ENCODE measurements at regions not wholly inside any gene's neighbourhood (a gene's known extent, or its start where the extent isn't known, plus 50 kb on each side); places are given as distances from the start of the nearest gene placed in this dataset.

DNA sequence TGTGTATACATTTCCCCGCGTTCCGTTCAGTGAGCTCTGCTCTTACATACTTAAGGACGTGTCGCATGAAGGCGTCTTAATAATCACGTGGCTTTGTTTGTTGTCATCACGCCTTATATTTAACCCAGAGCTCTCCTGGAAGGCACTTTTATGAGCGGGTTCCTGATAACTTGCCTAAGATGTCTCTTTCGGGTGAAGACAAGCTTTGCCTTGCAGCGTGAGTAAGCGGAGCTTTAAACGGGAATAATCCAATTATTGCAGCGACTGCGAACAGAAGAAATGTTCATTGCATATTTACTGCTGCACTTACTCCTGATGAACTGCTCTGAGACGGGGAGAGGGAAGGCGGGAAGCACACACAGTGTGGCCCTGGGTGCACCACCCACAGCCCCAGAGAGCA, 1128.2 kb downstream of the BRD1 start:
- H3K36me3 ChIP-seq (ENCODE audit: control insufficient read depth in 1 of 2, insufficient read depth in 2 of 2, low read length in 2 of 2), result no peaks in the 10 kb centered on the region
- no peaks in the 10 kb centered on the region for H3K4me1 ChIP-seq (ENCODE audit: control insufficient read depth in 1 of 2, insufficient read depth in 2 of 2, low read length in 2 of 2)
- H3K9ac ChIP-seq (ENCODE audit: low read depth in 1 of 2, low read length in 2 of 2), result no peak overlapping the region
- H3K27me3 ChIP-seq (ENCODE audit: control insufficient read depth in 1 of 2, insufficient read depth in 2 of 2, low read length in 2 of 2), result no peaks in the 10 kb centered on the region
- H3K4me3 ChIP-seq (ENCODE audit: low read depth in 1 of 2, low read length in 2 of 2), result no peak overlapping the region
- H3K9me3 ChIP-seq (ENCODE audit: control insufficient read depth in 1 of 2, low read length in 2 of 2), result no peaks in the 10 kb centered on the region
- no peak overlapping the region for H3K27ac ChIP-seq (ENCODE audit: low read depth, low read length)

DNA sequence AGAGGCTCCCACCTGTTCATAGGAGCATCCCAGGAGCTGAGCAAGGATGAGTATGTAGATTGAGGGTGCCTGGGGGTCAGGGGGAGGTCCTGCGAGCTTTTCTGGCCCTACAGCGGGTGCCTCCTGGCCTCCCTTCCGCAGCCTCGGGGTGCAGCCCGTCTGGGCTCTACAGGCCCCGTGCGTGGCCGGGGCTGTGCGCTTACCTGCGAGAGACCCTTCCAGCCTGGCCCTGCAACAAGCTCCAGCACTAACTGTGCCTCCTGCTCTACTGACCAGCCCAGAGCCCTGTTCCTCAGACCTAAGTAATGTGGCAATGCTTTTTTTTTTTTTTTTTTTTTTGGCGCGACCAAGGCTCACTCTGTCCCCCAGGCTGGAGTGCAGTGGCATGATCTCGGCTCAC, 1129.1 kb downstream of the BRD1 start:
- H3K27me3 ChIP-seq (ENCODE audit: control insufficient read depth in 1 of 2, insufficient read depth in 2 of 2, low read length in 2 of 2), result no peaks in the 10 kb centered on the region
- H3K4me1 ChIP-seq (ENCODE audit: control insufficient read depth in 1 of 2, insufficient read depth in 2 of 2, low read length in 2 of 2), result no peaks in the 10 kb centered on the region
- no peaks in the 10 kb centered on the region for H3K36me3 ChIP-seq (ENCODE audit: control insufficient read depth in 1 of 2, insufficient read depth in 2 of 2, low read length in 2 of 2)
- H3K9ac ChIP-seq (ENCODE audit: low read depth in 1 of 2, low read length in 2 of 2), result no peak overlapping the region
- H3K27ac ChIP-seq (ENCODE audit: low read depth, low read length), result no peak overlapping the region
- H3K4me3 ChIP-seq (ENCODE audit: low read depth in 1 of 2, low read length in 2 of 2), result no peak overlapping the region
- no peaks in the 10 kb centered on the region for H3K9me3 ChIP-seq (ENCODE audit: control insufficient read depth in 1 of 2, low read length in 2 of 2)

DNA sequence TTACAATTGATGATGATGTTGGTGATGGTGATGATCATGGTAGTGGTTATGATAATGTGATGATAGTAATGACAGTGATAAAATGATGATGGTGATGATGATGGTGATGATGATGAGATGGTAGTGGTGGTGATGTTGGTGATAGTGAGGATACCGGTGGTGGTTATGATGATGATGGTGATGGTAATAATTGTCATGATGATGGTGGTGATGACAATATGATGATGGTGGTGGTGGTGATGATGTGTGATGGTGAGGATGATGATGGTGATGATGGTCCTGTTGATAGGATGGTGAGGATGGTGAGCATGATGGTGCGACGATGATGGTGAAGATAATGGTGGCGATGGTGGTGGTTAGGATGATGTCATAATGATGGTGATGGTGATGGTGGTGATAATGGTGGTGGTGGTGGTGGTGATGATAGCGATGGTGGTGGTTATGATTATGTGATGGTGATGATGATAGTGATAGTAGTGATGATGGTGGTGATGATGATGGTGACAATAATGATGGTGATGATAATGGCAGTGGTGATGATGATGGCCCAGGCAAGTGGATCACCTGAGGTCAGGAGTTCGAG, 1129.9 kb downstream of the BRD1 start:
- Histone ChIP-seq H3K4me3 (ENCODE audit: low read depth in 1 of 2, low read length in 2 of 2) (no peak overlapping the region), H3K27me3 (ENCODE audit: control insufficient read depth in 1 of 2, insufficient read depth in 2 of 2, low read length in 2 of 2) (no peaks in the 10 kb centered on the region), H3K4me1 (ENCODE audit: control insufficient read depth in 1 of 2, insufficient read depth in 2 of 2, low read length in 2 of 2) (no peaks in the 10 kb centered on the region), H3K9ac (ENCODE audit: low read depth in 1 of 2, low read length in 2 of 2) (no peak overlapping the region), H3K9me3 (ENCODE audit: control insufficient read depth in 1 of 2, low read length in 2 of 2) (no peaks in the 10 kb centered on the region), H3K27ac (ENCODE audit: low read depth, low read length) (no peak overlapping the region), H3K36me3 (ENCODE audit: control insufficient read depth in 1 of 2, insufficient read depth in 2 of 2, low read length in 2 of 2) (no peaks in the 10 kb centered on the region)

DNA sequence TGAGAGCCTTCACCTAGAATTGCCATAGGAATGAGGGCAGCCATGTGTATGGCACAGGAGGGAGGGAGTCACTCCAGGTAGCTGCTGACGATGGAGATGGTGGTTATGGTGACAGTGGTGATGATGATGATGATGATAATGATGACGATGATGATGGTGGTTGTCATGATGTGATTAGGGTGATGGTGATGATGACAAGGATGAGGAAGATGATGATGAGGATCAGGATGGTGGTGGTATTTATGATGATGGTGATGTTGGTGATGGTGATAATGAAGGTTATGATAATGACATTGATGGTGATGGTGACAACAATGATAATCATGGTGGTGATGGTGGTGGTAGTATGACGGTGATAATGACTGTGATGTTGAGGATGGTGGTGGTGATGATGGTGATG, 1130.5 kb downstream of the BRD1 start:
- Histone ChIP-seq H3K27me3 (ENCODE audit: control insufficient read depth in 1 of 2, insufficient read depth in 2 of 2, low read length in 2 of 2) (no peaks in the 10 kb centered on the region), H3K4me1 (ENCODE audit: control insufficient read depth in 1 of 2, insufficient read depth in 2 of 2, low read length in 2 of 2) (no peaks in the 10 kb centered on the region), H3K9me3 (ENCODE audit: control insufficient read depth in 1 of 2, low read length in 2 of 2) (no peaks in the 10 kb centered on the region), H3K36me3 (ENCODE audit: control insufficient read depth in 1 of 2, insufficient read depth in 2 of 2, low read length in 2 of 2) (no peaks in the 10 kb centered on the region), H3K4me3 (ENCODE audit: low read depth in 1 of 2, low read length in 2 of 2) (no peak overlapping the region), H3K9ac (ENCODE audit: low read depth in 1 of 2, low read length in 2 of 2) (no peak overlapping the region), H3K27ac (ENCODE audit: low read depth, low read length) (no peak overlapping the region)

DNA sequence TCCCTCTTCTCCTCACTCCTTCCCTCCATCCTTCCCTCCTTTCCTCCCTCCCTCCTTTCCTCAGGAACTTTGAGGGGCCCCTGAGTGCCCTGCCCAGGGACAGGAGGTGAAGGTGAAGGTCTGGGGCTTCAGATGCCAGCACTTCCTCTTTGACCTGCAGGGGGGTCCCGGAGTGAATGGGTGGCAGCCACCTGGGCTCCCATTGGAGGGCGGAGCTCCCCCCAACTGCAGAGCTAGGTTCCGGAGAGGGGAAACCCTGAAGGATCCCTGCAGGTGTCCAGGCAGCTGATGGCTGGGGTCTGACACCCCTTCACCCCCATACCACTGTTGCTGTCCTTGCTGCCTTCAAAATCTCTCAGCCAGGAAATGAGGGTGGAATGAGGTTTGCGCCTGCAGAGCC, 1131.3 kb downstream of the BRD1 start:
- H3K27me3 ChIP-seq (ENCODE audit: control insufficient read depth in 1 of 2, insufficient read depth in 2 of 2, low read length in 2 of 2), result no peaks in the 10 kb centered on the region
- no peaks in the 10 kb centered on the region for H3K36me3 ChIP-seq (ENCODE audit: control insufficient read depth in 1 of 2, insufficient read depth in 2 of 2, low read length in 2 of 2)
- H3K4me1 ChIP-seq (ENCODE audit: control insufficient read depth in 1 of 2, insufficient read depth in 2 of 2, low read length in 2 of 2), result no peaks in the 10 kb centered on the region
- no peak overlapping the region for H3K4me3 ChIP-seq (ENCODE audit: low read depth in 1 of 2, low read length in 2 of 2)
- H3K9ac ChIP-seq (ENCODE audit: low read depth in 1 of 2, low read length in 2 of 2), result no peak overlapping the region
- no peaks in the 10 kb centered on the region for H3K9me3 ChIP-seq (ENCODE audit: control insufficient read depth in 1 of 2, low read length in 2 of 2)
- H3K27ac ChIP-seq (ENCODE audit: low read depth, low read length), result no peak overlapping the region

DNA sequence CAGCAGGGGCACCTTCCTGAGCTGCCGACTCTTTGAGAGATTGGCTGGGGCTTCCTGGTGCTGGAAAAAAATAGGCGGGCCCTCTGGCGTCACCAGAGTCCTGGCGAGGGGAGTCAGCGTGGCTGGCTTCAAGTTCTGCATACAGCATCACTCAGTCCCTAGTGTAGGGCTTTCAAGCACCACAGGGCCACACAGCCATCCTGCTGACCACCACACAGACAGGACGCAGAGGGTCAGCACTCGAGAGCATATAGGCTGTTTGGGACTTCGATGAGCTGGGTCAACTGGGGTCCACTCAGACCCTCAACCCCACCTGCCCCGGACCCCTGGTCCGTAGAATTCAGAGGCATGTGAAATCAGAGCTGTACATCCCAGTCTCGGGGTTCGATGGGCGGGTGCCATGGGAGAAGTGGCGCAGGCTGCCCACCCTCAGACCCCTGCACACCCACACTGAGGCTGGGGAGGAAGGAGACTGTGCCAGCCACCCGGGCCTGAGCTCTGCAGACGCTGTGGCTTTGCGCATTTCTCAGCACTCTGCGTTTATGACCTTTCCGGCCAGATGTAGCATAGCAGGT, 1131.9 kb downstream of the BRD1 start:
- Histone ChIP-seq H3K4me3 (ENCODE audit: low read depth in 1 of 2, low read length in 2 of 2) (no peak overlapping the region), H3K9me3 (ENCODE audit: control insufficient read depth in 1 of 2, low read length in 2 of 2) (no peaks in the 10 kb centered on the region), H3K27ac (ENCODE audit: low read depth, low read length) (no peak overlapping the region), H3K36me3 (ENCODE audit: control insufficient read depth in 1 of 2, insufficient read depth in 2 of 2, low read length in 2 of 2) (no peaks in the 10 kb centered on the region), H3K4me1 (ENCODE audit: control insufficient read depth in 1 of 2, insufficient read depth in 2 of 2, low read length in 2 of 2) (no peaks in the 10 kb centered on the region), H3K9ac (ENCODE audit: low read depth in 1 of 2, low read length in 2 of 2) (no peak overlapping the region), H3K27me3 (ENCODE audit: control insufficient read depth in 1 of 2, insufficient read depth in 2 of 2, low read length in 2 of 2) (no peaks in the 10 kb centered on the region)

DNA sequence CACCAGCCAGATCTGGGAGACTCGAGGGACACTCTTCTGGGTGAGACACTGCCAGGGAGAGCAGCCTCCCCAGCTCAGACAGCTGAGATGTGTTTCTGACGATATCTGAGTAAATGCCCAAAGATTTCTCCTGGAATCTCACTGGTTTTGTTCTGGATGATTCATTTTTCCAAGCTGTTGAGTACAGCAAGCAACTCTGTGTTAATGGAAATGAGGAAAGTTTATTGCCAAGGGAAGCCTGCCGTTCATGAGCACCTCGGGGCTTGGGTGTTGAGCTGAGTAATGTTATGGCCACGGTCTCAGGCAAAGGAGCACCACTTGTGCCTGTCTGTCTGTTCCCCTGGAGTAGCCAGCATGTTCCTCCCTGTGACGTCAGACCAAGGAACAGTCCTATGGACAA, 1132.4 kb downstream of the BRD1 start:
- H3K9ac ChIP-seq (ENCODE audit: low read depth in 1 of 2, low read length in 2 of 2), result no peak overlapping the region
- no peaks in the 10 kb centered on the region for H3K9me3 ChIP-seq (ENCODE audit: control insufficient read depth in 1 of 2, low read length in 2 of 2)
- H3K27me3 ChIP-seq (ENCODE audit: control insufficient read depth in 1 of 2, insufficient read depth in 2 of 2, low read length in 2 of 2), result no peaks in the 10 kb centered on the region
- H3K4me3 ChIP-seq (ENCODE audit: low read depth in 1 of 2, low read length in 2 of 2), result no peak overlapping the region
- no peak overlapping the region for H3K27ac ChIP-seq (ENCODE audit: low read depth, low read length)
- no peaks in the 10 kb centered on the region for H3K36me3 ChIP-seq (ENCODE audit: control insufficient read depth in 1 of 2, insufficient read depth in 2 of 2, low read length in 2 of 2)
- H3K4me1 ChIP-seq (ENCODE audit: control insufficient read depth in 1 of 2, insufficient read depth in 2 of 2, low read length in 2 of 2), result no peaks in the 10 kb centered on the region

DNA sequence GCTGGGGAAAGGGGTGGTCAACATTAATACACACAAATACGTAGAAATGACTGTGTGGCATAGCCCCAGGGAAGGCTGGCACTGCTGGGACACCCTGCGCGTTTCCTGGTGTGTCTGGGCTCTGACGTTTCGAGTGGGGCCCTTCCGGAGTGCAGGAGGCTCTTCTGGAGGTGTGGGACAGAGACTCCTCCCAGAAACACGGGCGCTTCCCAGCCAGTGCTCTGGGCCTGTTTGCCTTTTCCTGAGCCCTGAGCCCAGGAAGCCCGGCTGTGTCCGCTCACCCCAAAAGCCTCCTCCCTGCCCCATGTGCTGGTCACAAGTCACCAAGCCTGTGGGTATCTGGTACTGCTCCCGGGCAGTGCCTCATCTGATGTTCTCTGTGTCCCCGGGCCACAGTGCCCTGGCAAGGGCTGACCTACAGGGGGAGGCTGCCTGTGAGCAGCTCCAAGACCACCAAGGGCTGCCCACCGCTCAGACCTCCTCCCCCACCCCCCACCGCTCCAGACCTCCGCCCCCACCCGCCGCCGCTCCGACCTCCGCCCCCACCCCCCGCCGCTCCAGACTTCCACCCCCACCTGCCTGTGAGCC, 1133.3 kb downstream of the BRD1 start:
- H3K9me3 ChIP-seq (ENCODE audit: control insufficient read depth in 1 of 2, low read length in 2 of 2), result no peaks in the 10 kb centered on the region
- H3K36me3 ChIP-seq (ENCODE audit: control insufficient read depth in 1 of 2, insufficient read depth in 2 of 2, low read length in 2 of 2), result no peaks in the 10 kb centered on the region
- no peak overlapping the region for H3K27ac ChIP-seq (ENCODE audit: low read depth, low read length)
- no peak overlapping the region for H3K4me3 ChIP-seq (ENCODE audit: low read depth in 1 of 2, low read length in 2 of 2)
- no peaks in the 10 kb centered on the region for H3K4me1 ChIP-seq (ENCODE audit: control insufficient read depth in 1 of 2, insufficient read depth in 2 of 2, low read length in 2 of 2)
- H3K9ac ChIP-seq (ENCODE audit: low read depth in 1 of 2, low read length in 2 of 2), result no peak overlapping the region
- no peaks in the 10 kb centered on the region for H3K27me3 ChIP-seq (ENCODE audit: control insufficient read depth in 1 of 2, insufficient read depth in 2 of 2, low read length in 2 of 2)

DNA sequence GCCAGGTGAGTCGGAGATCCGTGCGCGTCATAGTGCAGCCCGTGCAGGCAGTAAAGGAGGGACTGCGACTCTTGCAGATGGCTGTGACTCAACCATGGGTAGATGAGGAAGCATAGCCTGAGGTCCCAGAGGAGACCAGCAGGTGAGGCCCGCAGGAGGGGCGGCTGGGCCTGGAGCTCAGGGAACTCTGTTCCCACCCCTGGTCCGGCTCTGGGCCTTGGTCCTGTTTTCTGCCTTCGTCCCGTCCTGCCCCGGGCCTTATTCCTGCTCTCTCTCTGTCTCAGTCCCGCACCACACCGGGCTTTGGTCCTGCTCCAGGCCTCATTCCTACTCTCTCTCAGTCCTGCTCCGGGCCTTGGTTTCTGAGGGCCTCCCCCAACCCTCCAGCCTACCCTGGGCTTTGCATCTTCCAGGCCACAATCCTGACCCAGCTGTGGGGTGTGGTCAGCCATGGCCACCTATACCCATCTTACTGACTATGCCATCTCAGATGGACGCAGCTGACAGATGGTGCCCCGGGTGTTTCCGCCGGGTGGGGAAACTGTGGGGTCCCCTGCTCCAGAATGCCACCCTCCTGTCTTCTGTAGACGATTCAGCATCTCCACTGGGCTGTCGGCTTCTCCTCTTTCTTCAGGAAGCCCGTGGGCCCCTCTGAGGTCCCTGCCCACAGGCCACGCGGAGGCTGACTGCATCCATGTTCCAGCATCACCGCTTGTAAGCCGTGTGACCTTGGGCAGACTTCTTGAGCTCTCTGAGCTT, 1134.1 kb downstream of the BRD1 start:
- no peak overlapping the region for H3K27ac ChIP-seq (ENCODE audit: low read depth, low read length)
- no peak overlapping the region for H3K4me3 ChIP-seq (ENCODE audit: low read depth in 1 of 2, low read length in 2 of 2)
- no peaks in the 10 kb centered on the region for H3K4me1 ChIP-seq (ENCODE audit: control insufficient read depth in 1 of 2, insufficient read depth in 2 of 2, low read length in 2 of 2)
- H3K9ac ChIP-seq (ENCODE audit: low read depth in 1 of 2, low read length in 2 of 2), result no peak overlapping the region
- no peaks in the 10 kb centered on the region for H3K36me3 ChIP-seq (ENCODE audit: control insufficient read depth in 1 of 2, insufficient read depth in 2 of 2, low read length in 2 of 2)
- no peaks in the 10 kb centered on the region for H3K9me3 ChIP-seq (ENCODE audit: control insufficient read depth in 1 of 2, low read length in 2 of 2)
- no peaks in the 10 kb centered on the region for H3K27me3 ChIP-seq (ENCODE audit: control insufficient read depth in 1 of 2, insufficient read depth in 2 of 2, low read length in 2 of 2)

DNA sequence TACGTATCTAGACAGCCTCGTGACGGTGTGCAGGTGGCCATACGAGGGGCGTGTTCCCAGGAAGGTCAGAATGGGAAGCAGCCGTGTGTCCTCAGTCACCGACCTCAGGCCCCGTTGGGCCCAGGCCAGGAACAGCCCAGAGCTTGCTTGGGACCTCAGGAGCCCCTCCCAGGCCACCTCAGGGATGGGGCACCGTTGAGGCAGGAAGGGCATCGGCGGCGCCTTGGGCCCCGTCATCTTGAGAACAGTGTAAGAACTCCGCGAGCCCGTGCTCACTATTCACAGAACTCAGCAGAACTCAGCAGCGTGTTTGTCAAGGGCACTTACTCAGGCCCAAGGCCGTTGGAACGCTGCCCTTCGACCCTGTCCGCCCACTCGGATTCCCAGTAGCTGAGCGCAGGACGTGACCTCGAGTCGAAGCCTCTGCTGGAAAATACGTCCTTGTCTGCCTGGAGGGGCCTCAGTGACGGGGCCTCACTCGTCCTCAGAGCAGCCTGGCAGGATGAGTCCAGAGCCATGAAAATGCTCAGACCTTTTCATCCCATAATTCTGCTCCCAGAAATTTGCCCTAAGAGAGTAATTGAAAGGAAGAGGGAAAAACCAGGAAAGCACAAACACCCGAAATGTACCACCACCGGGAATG, 1134.8 kb downstream of the BRD1 start:
- H3K27ac ChIP-seq (ENCODE audit: low read depth, low read length), result no peak overlapping the region
- H3K36me3 ChIP-seq (ENCODE audit: control insufficient read depth in 1 of 2, insufficient read depth in 2 of 2, low read length in 2 of 2), result no peaks in the 10 kb centered on the region
- H3K4me3 ChIP-seq (ENCODE audit: low read depth in 1 of 2, low read length in 2 of 2), result no peak overlapping the region
- H3K9me3 ChIP-seq (ENCODE audit: control insufficient read depth in 1 of 2, low read length in 2 of 2), result no peaks in the 10 kb centered on the region
- H3K9ac ChIP-seq (ENCODE audit: low read depth in 1 of 2, low read length in 2 of 2), result no peak overlapping the region
- H3K4me1 ChIP-seq (ENCODE audit: control insufficient read depth in 1 of 2, insufficient read depth in 2 of 2, low read length in 2 of 2), result no peaks in the 10 kb centered on the region
- H3K27me3 ChIP-seq (ENCODE audit: control insufficient read depth in 1 of 2, insufficient read depth in 2 of 2, low read length in 2 of 2), result no peaks in the 10 kb centered on the region

Data from duodenal mucosa (tissue), 2 donors.